BJ (cell line): ENCODE measurements at regions not wholly inside any gene's neighbourhood (a gene's known extent, or its start where the extent isn't known, plus 50 kb on each side); places are given as distances from the start of the nearest gene placed in this dataset.

Experiments
- CTCF ChIA-PET: fragments of 350-600 bp; formaldehyde crosslinking; extraction: SDS; loops from one replicate; lab custom pipeline; 2021; ENCODE audit warnings: antibody characterized with exemption, inconsistent platforms; lab: Yijun Ruan, JAX
- POLR2A ChIA-PET: fragments of 300-600 bp; sonication (Branson Sonifier 250); formaldehyde crosslinking; extraction: SDS; loops from one replicate; lab custom pipeline; 2021; ENCODE audit warnings: antibody characterized with exemption; lab: Charles Lee
- DNase-seq: peaks from one replicate; pipeline ENCODE4 v3.0.0-alpha.2; 2011; ENCODE audit warnings: low read depth
- H3K27me3 ChIP-seq: 2 replicates; pipeline ENCODE4 v1.6.0; 2011; ENCODE audit warnings: low read length; ENCODE audit not compliant: control insufficient read depth, insufficient read depth
- H3K36me3 ChIP-seq: 2 replicates; pipeline ENCODE4 v1.5.1; 2011; ENCODE audit warnings: low read length; ENCODE audit not compliant: control insufficient read depth, insufficient read depth
- H3K4me3 ChIP-seq: 2 replicates; pipeline ENCODE4 v1.5.1; 2011; ENCODE audit warnings: low read depth, mild to moderate bottlenecking, control low read depth, low read length
- TF ChIP-seq, protein P1 (sequence below): IDR thresholded peaks from 2 replicates; pipeline ENCODE4 v1.5.1; 2011; ENCODE audit warnings: low read depth, mild to moderate bottlenecking, control low read depth, inconsistent platforms, low read length, moderate library complexity; ENCODE audit not compliant: insufficient read depth

DNA sequence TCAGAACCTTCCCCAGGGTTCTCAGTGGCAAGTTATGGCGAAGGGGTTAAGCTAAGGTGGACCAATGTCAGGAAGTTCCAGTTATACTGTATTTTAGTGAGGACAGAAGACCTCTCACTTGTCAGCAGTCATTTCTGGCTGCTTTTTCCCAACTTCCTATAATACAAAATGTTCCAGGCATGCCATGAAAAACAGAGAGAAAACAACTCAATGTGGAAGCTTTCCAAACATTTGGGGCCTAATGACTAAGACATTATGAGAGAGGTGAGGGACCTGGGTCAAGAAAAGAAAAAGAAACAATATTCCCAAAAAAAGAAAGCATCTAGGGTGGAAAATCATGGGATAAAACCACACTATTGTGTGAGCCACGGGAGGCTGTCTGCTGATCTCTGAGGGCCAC lies 99.9 kb upstream of the MAP3K4 start:
- Histone ChIP-seq H3K27me3 (no peaks in the 10 kb centered on the region), H3K4me3 (no peak overlapping the region), H3K36me3 (no peaks in the 10 kb centered on the region)
- DNase-seq = no peak
- POLR2A ChIA-PET = no interaction called here
- TF ChIP-seq, protein P1, sequence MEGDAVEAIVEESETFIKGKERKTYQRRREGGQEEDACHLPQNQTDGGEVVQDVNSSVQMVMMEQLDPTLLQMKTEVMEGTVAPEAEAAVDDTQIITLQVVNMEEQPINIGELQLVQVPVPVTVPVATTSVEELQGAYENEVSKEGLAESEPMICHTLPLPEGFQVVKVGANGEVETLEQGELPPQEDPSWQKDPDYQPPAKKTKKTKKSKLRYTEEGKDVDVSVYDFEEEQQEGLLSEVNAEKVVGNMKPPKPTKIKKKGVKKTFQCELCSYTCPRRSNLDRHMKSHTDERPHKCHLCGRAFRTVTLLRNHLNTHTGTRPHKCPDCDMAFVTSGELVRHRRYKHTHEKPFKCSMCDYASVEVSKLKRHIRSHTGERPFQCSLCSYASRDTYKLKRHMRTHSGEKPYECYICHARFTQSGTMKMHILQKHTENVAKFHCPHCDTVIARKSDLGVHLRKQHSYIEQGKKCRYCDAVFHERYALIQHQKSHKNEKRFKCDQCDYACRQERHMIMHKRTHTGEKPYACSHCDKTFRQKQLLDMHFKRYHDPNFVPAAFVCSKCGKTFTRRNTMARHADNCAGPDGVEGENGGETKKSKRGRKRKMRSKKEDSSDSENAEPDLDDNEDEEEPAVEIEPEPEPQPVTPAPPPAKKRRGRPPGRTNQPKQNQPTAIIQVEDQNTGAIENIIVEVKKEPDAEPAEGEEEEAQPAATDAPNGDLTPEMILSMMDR = no peak
- CTCF ChIA-PET = no interaction called here

DNA sequence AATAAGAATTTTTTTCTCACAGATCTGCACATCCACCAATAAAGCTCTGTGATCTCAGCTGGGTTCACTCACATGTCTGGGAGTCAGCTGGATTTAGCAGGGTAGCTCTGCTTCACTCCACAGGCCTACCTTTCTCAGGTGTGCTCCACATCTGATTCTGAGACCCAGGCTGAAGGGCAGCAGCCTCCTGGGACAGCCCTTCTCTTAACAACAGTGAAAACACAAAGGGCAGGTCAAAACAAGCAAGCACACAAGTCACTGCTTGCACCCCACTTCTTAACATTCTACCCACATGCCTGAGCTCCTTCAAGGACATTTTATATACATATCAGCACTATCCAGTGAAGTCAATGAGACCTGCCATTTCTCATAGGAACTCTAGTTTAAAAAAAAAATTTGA lies 96.0 kb upstream of the MAP3K4 start:
- H3K36me3 ChIP-seq = no peaks in the 10 kb centered on the region
- no peak overlapping the region for H3K4me3 ChIP-seq
- TF ChIP-seq, protein P1 = no peak
- POLR2A ChIA-PET = no interaction called here
- DNase-seq = no peak
- no peaks in the 10 kb centered on the region for H3K27me3 ChIP-seq
- CTCF ChIA-PET = no interaction called here

DNA sequence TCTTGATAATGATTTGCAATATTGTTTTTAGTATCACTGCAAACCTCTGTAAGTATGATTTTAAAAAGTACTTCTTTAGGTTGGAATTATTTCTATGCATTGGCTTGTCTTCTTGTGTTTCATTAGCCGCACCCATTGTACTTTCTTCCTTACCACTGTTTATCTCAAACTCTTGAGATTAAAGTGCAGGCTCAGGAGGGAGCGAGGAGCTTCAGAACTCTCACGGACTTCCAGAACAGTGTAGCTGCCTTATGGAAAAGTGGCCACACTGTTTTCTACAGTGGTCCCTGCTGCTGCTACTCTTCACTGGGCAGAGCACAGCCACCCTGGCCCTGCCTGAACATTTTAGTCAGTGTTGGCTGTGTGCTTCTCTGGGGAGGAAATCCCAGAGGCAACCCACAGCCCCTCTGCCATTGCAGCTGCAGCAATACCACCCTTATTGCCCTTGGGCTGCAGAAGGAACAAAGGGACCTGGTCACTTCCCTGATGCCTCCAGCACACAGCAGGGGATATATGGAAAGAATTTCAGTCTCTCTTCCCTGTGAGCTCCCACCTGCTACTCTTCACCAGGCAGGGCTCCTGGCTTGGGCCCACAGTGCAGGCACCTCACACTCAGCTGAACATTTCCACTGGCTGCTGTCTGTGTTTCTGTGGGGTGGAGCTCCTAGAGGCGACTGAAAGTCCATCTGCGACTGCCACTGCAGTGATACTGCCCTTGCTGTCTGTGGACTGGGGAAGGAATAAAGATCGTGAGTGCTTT lies 91.7 kb upstream of the MAP3K4 start:
- Histone ChIP-seq H3K36me3 (no peaks in the 10 kb centered on the region), H3K4me3 (no peak overlapping the region), H3K27me3 (no peaks in the 10 kb centered on the region)
- ChIA-PET CTCF (no interaction called here), POLR2A (interaction anchor here (0.6 kb wide), 1 partner anchor 21 kb away, joined by 4 read pairs; no protein-coding TSS in a partner anchor)
- no peak for DNase-seq
- TF ChIP-seq, protein P1 = no peak

DNA sequence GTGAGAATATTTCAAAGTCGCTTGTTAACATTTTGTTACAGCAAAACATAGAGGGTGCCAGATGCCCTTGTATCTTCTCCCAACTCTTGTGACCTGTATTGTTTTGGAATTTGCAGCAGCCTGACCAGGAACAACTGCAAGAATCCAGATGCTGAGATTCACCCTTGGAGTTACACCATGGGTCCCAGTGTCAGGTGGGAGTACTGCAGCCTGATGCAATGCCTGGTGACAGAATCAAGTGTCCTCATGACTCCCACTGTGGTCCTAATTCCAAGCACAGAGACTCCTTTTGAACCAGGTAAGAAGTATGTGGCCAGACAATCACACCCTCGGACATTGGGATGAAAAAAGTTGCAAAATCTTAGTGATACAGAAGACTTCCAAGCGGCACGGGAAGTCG lies 79.6 kb upstream of the MAP3K4 start:
- Histone ChIP-seq H3K36me3 (no peaks in the 10 kb centered on the region), H3K27me3 (no peaks in the 10 kb centered on the region), H3K4me3 (no peak overlapping the region)
- TF ChIP-seq, protein P1 = no peak
- POLR2A ChIA-PET = no interaction called here
- CTCF ChIA-PET = interaction anchor here (0.9 kb wide), 1 partner anchor 18 kb away, joined by 3 read pairs; no protein-coding TSS in a partner anchor
- DNase-seq = no peak

DNA sequence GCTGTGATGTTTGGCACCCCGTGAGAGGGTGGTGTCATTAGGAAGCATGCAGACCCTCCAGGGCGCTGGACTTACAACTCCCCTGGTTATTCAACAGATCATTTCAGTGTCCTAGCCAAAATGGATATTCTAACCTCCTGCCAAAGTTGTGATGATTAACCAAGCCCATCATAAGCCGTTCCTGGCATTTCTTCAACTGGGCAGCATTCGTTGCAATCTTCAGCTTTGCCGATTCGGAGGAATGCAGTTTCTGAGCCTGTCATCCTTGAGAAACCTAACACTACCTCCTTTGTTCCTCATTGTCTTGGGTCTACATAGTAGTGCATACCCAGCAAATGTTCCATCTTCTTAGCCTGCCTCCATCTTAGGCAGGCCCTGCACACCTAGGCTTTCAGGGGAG lies 79.2 kb upstream of the MAP3K4 start:
- ChIA-PET CTCF (no interaction called here), POLR2A (no interaction called here)
- TF ChIP-seq, protein P1 = no peak
- DNase-seq = no peak
- Histone ChIP-seq H3K27me3 (no peaks in the 10 kb centered on the region), H3K4me3 (no peak overlapping the region), H3K36me3 (no peaks in the 10 kb centered on the region)
